ENCODE measurements at regions not wholly inside any gene's neighbourhood (a gene's known extent, or its start where the extent isn't known, plus 50 kb on each side); places are given as distances from the start of the nearest gene placed in this dataset.

DNA sequence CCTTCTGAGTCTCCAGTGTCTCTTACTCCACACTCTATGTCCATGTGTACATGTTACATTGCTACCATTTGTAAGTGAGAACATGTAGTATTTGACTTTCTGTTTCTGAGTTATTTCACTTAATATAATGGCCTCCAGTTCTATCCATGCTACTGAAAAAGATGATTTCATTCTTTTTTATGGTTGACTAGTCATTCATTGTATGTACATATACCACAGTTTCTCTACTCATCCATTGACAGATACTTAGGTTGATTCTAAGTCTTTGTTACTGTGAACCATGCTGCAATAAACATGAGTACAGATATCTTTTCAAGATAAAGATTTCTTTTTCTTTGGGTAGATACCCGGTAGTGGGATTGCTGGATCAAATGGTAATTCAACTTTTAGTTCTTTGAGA lies 107.1 kb upstream of the CHD1 start:
- H3K36me3 ChIP-seq: no peaks in the 10 kb centered on the region

DNA sequence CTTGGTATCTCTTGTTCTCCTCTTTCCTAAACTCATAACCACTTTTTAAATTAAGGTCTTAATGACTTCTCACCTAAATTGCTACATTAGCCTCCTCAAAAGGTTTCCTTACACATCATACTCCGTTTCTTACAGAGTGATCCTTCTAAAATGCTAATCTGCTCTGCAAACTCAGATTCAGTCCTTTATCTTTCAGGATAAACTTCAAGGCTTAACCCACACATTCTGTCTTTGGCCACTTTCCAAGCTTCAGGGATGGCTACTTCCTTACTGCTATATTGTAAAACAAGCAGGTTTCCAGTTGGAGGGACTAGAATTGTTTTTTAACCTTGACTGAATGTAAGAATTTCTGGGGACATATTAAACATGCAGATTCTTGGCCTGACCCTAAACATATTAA lies 105.5 kb upstream of the CHD1 start:
- H3K27ac ChIP-seq: peak overlapping the region; percentile 70
- no peaks in the 10 kb centered on the region for H3K9me3 ChIP-seq
- ATAC-seq (no peak), DNase-seq (no peak)
- TF ChIP-seq, protein P1, sequence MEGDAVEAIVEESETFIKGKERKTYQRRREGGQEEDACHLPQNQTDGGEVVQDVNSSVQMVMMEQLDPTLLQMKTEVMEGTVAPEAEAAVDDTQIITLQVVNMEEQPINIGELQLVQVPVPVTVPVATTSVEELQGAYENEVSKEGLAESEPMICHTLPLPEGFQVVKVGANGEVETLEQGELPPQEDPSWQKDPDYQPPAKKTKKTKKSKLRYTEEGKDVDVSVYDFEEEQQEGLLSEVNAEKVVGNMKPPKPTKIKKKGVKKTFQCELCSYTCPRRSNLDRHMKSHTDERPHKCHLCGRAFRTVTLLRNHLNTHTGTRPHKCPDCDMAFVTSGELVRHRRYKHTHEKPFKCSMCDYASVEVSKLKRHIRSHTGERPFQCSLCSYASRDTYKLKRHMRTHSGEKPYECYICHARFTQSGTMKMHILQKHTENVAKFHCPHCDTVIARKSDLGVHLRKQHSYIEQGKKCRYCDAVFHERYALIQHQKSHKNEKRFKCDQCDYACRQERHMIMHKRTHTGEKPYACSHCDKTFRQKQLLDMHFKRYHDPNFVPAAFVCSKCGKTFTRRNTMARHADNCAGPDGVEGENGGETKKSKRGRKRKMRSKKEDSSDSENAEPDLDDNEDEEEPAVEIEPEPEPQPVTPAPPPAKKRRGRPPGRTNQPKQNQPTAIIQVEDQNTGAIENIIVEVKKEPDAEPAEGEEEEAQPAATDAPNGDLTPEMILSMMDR (IDR thresholded peaks at IDR 0.05): no peak
- H3K4me1 ChIP-seq: peaks cover 14% of the 10 kb centered on the region
- intact Hi-C loops (cut with DNase I): loop anchor here (5.0 kb wide), 1 partner anchor 127 kb away; no protein-coding TSS in a partner anchor
- no peak overlapping the region for H3K4me3 ChIP-seq
- H3K36me3 ChIP-seq: no peaks in the 10 kb centered on the region
- no peaks in the 10 kb centered on the region for H3K27me3 ChIP-seq

More for the DNA sequence above, 107.1 kb upstream of the CHD1 start:
- H3K27ac ChIP-seq: no peak overlapping the region
- ATAC-seq (no peak), DNase-seq (no peak)
- peaks cover 14% of the 10 kb centered on the region for H3K4me1 ChIP-seq
- H3K27me3 ChIP-seq: no peaks in the 10 kb centered on the region
- TF ChIP-seq, protein P1 (IDR thresholded peaks at IDR 0.05): no peak
- no peak overlapping the region for H3K4me3 ChIP-seq
- no peaks in the 10 kb centered on the region for H3K9me3 ChIP-seq
- intact Hi-C loops (cut with DNase I): no loop called here

DNA sequence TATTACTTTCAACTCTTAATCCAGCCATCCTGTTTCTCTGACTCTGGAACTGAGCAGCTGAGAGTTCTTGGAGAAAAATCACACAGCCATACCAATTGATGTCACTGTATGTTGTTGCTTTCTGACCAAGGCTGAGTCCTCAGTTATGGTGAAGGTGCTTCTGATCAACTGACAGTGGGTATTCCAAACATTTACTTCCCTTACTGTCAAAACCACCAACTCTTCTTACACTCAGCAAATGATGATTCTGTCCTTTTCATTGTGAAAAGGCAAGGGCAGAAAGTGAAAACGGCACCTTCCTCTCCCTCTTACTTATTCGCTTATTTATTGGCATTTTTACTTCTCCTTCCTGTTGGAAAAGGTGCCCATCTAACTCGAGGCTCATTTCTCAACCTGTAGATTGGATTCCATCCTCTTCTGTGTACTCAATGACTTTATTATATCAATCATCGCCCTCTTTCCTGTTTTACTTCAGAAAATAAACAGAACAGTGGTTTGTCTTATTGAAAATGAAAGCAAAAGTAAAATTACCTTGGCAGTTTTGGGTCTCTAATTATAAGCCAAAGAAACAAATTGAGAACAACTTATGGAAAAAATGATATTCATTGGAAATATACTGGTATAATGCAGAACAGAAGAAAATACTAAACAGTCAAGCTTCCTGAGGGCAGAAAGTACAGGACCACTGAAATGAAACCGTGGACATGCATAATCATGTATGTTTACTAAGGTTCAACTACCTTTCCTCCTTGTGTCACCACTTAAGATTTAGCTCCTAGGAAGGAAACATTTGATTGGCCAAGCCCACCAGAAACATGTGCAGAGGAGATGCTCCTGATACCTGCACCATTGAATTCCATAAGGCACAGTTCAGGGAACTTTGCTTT lies 104.5 kb upstream of the CHD1 start:
- intact Hi-C loops (cut with DNase I): loop anchor here (5.0 kb wide), 1 partner anchor 126 kb away; no protein-coding TSS in a partner anchor

DNA sequence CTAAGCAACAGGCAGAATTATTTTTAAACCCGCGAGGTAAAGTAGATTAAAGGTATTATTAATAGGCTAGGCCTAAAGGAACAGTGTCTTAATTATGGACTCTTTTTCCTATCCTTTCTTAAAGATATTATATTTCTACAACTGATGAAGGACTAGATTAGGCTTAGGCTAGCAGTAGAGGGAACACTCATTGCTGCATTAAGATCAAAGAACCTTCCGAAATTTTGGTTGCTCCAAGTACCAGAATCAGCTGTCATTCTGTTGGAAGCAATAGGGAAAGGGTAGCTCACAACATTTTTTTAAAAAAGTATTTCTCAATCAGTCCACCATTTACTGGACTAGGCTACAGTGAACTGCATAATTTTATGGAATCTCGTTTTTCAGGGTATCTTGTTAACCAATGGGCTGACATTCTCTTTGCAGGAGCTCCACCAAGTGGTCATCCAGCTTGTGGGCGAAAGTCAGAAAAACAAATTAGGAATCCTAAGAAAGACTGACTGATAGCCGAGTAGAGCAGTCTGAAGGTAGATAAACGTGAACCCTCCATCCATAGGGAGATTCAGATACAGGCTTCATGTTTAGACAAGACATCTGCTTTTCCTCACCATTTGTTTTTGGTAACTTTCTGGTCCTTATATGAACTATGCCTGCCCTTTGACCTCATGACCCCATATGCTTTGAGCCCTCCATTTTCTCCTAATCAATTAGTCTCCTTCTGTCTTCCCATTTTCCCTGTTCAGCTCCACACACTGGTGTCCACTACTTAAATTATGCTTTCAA lies 103.6 kb upstream of the CHD1 start:
- Histone ChIP-seq H3K4me1 (peaks cover 17% of the 10 kb centered on the region), H3K9me3 (no peaks in the 10 kb centered on the region), H3K36me3 (no peaks in the 10 kb centered on the region), H3K4me3 (peak overlapping the region; percentile 46), H3K27ac (peak overlapping the region; percentile 70), H3K27me3 (no peaks in the 10 kb centered on the region)
- TF ChIP-seq, protein P1 (IDR thresholded peaks at IDR 0.05): peak; percentile 79
- intact Hi-C loops (cut with DNase I): loop anchor here (5.0 kb wide), 1 partner anchor 125 kb away; no protein-coding TSS in a partner anchor
- DNase-seq (no peak), ATAC-seq (peak; percentile 92)

More for the DNA sequence above, 104.5 kb upstream of the CHD1 start:
- DNase-seq: no peak
- Histone ChIP-seq H3K4me1 (peaks cover 14% of the 10 kb centered on the region), H3K9me3 (no peaks in the 10 kb centered on the region), H3K27ac (peak overlapping the region; percentile 70), H3K27me3 (no peaks in the 10 kb centered on the region), H3K4me3 (peak overlapping the region; percentile 46), H3K36me3 (no peaks in the 10 kb centered on the region)
- TF ChIP-seq, protein P1 (IDR thresholded peaks at IDR 0.05): no peak
- peak; percentile 4 for ATAC-seq

DNA sequence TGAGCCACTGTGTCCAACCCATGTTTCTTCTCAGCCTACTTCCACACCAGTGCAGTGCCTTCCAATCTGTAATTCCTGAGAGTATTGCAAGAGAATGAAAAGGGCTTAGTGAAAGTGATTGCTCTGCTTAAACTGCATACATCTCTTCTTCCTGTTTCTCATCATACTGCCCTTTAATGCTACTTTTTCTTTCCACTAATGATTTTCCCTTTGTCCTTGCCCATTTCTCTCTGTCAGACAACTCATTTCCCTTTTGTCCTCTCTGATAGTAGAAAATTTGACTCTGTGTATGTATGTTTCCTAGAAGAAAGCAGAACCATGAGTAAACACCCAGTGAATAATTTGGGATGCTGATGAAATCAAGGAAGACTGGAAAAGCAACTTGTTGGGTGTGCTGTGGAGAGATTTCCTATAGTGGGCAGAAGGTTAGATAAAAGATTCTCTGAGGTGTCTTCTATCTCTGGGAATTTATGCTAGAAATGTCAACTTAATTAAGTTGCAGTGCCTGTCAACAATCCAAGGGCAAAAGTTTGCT lies 102.2 kb upstream of the CHD1 start:
- H3K4me1 ChIP-seq: peaks cover 32% of the 10 kb centered on the region
- TF ChIP-seq, protein P1 (IDR thresholded peaks at IDR 0.05): no peak
- no peaks in the 10 kb centered on the region for H3K36me3 ChIP-seq
- ATAC-seq (peak; percentile 25), DNase-seq (no peak)
- H3K9me3 ChIP-seq: no peaks in the 10 kb centered on the region
- intact Hi-C loops (cut with DNase I): loop anchor here (5.0 kb wide), 1 partner anchor 124 kb away; no protein-coding TSS in a partner anchor
- H3K27ac ChIP-seq: no peak overlapping the region
- H3K27me3 ChIP-seq: no peaks in the 10 kb centered on the region
- H3K4me3 ChIP-seq: no peak overlapping the region
